Brain microvascular endothelial cell (primary cell): ENCODE measurements at regions not wholly inside any gene's neighbourhood (a gene's known extent, or its start where the extent isn't known, plus 50 kb on each side); places are given as distances from the start of the nearest gene placed in this dataset.

Experiments used
- DNase-seq: peaks from one replicate; pipeline ENCODE4 v3.0.0-alpha.2; 2020
- H3K27ac ChIP-seq: fragments of 250-450 bp; sonication (Bioruptor Pico); 2 replicates; pipeline ENCODE4 v1.5.1; 2020; ENCODE audit warnings: mild to moderate bottlenecking, moderate library complexity
- H3K27me3 ChIP-seq: fragments of 250-450 bp; sonication (Bioruptor Pico); replicated peaks from 2 replicates; pipeline ENCODE4 v1.5.1; 2020; ENCODE audit warnings: mild to moderate bottlenecking
- H3K36me3 ChIP-seq: fragments of 250-450 bp; sonication (Bioruptor Pico); replicated peaks from 2 replicates; pipeline ENCODE4 v1.5.1; 2020; ENCODE audit warnings: mild to moderate bottlenecking
- H3K4me3 ChIP-seq: 2 replicates; pipeline ENCODE4 v1.5.1; 2011; ENCODE audit warnings: low read depth, mild to moderate bottlenecking, control low read depth, low read length, moderate library complexity
- CTCF ChIP-seq: IDR thresholded peaks from 2 replicates; pipeline ENCODE4 v1.5.1; 2011; ENCODE audit warnings: low read depth, mild to moderate bottlenecking, moderate library complexity, low read length, control low read depth, inconsistent platforms; ENCODE audit errors: missing control alignments
- in situ Hi-C: cut with HindIII; loops from 2 replicates; pipeline ENCODE4 v1.10.0; 2017; ENCODE audit warnings: low sequenced_read_pairs, low pct_ligation_motif_present

- no peak for DNase-seq
- H3K4me3 ChIP-seq = no peak overlapping the region
- no peaks in the 10 kb centered on the region for H3K36me3 ChIP-seq
- TF ChIP-seq CTCF = no peak
- in situ Hi-C loops = no loop called here
- H3K27ac ChIP-seq = no peak overlapping the region
- no peaks in the 10 kb centered on the region for H3K27me3 ChIP-seq
Measured at GRCh38 chr5:63524281-63524680, 438.0 kb downstream of the HTR1A start.

GRCh38 chr5:63516006-63516405 is 446.2 kb downstream of the HTR1A start:
- no peak overlapping the region for H3K27ac ChIP-seq
- H3K27me3 ChIP-seq = no peaks in the 10 kb centered on the region
- H3K36me3 ChIP-seq = no peaks in the 10 kb centered on the region
- in situ Hi-C loops = no loop called here
- H3K4me3 ChIP-seq = no peak overlapping the region
- DNase-seq = no peak
- TF ChIP-seq CTCF = no peak

- in situ Hi-C loops = no loop called here
- TF ChIP-seq CTCF = no peak
- Histone ChIP-seq H3K27ac (no peak overlapping the region), H3K36me3 (no peaks in the 10 kb centered on the region), H3K4me3 (no peak overlapping the region), H3K27me3 (no peaks in the 10 kb centered on the region)
- DNase-seq = no peak
Measured at GRCh38 chr5:63500242-63500641, 462.0 kb downstream of the HTR1A start.

- in situ Hi-C loops = no loop called here
- no peaks in the 10 kb centered on the region for H3K27me3 ChIP-seq
- DNase-seq = no peak
- no peak overlapping the region for H3K27ac ChIP-seq
- TF ChIP-seq CTCF = no peak
- no peaks in the 10 kb centered on the region for H3K36me3 ChIP-seq
- H3K4me3 ChIP-seq = no peak overlapping the region
Measured at GRCh38 chr5:63495225-63495624, 467.0 kb downstream of the HTR1A start.

- in situ Hi-C loops = no loop called here
Measured at GRCh38 chr5:63483338-63483737, 478.9 kb downstream of the HTR1A start.

More at GRCh38 chr5:63483338-63483737, 478.9 kb downstream of the HTR1A start:
- Histone ChIP-seq H3K4me3 (no peak overlapping the region), H3K36me3 (no peaks in the 10 kb centered on the region), H3K27me3 (no peaks in the 10 kb centered on the region), H3K27ac (no peak overlapping the region)
- DNase-seq = no peak
- TF ChIP-seq CTCF = no peak
